ENCODE measurements at regions not wholly inside any gene's neighbourhood (a gene's known extent, or its start where the extent isn't known, plus 50 kb on each side); places are given as distances from the start of the nearest gene placed in this dataset.

GRCh38 chr2:104023765-104024164 is 830.1 kb upstream of the POU3F3 start:
- no peak for DNase-seq (ENCODE audit: low spot score in 2 of 2)
- intact Hi-C loops (cut with DNase I; ENCODE audit: low total_unique reads), result no loop called here
- Histone ChIP-seq H3K9me3 (no peaks in the 10 kb centered on the region), H3K4me3 (no peak overlapping the region), H3K4me1 (no peaks in the 10 kb centered on the region), H3K36me3 (no peaks in the 10 kb centered on the region), H3K27ac (no peak overlapping the region), H3K27me3 (peaks cover 0 to 21% of the 10 kb centered on the region in 2 donors)
- no peak for TF ChIP-seq CTCF (IDR thresholded peaks at IDR 0.05)
- TF ChIP-seq POLR2A (IDR thresholded peaks at IDR 0.05), result no peak
- no peak for TF ChIP-seq POLR2AphosphoS5 (IDR thresholded peaks at IDR 0.05)

GRCh38 chr2:104025295-104025694 is 828.6 kb upstream of the POU3F3 start:
- H3K9me3 ChIP-seq, result no peaks in the 10 kb centered on the region
- peaks cover 0 to 17% of the 10 kb centered on the region in 2 donors for H3K27me3 ChIP-seq
- no peak overlapping the region for H3K4me3 ChIP-seq
- no peaks in the 10 kb centered on the region for H3K4me1 ChIP-seq
- no peak for DNase-seq (ENCODE audit: low spot score in 2 of 2)
- intact Hi-C loops (cut with DNase I; ENCODE audit: low total_unique reads), result no loop called here
- no peak overlapping the region for H3K27ac ChIP-seq
- TF ChIP-seq POLR2AphosphoS5 (IDR thresholded peaks at IDR 0.05) (no peak), CTCF (IDR thresholded peaks at IDR 0.05) (no peak), POLR2A (IDR thresholded peaks at IDR 0.05) (no peak)
- H3K36me3 ChIP-seq, result no peaks in the 10 kb centered on the region

- no peak for DNase-seq (ENCODE audit: low spot score in 2 of 2)
- peaks cover 0 to 10% of the 10 kb centered on the region in 2 donors for H3K27me3 ChIP-seq
- TF ChIP-seq POLR2AphosphoS5 (IDR thresholded peaks at IDR 0.05) (no peak), CTCF (IDR thresholded peaks at IDR 0.05) (no peak), POLR2A (IDR thresholded peaks at IDR 0.05) (no peak)
- H3K27ac ChIP-seq, result no peak overlapping the region
- no peaks in the 10 kb centered on the region for H3K36me3 ChIP-seq
- intact Hi-C loops (cut with DNase I; ENCODE audit: low total_unique reads), result no loop called here
- H3K4me1 ChIP-seq, result no peaks in the 10 kb centered on the region
- no peak overlapping the region for H3K4me3 ChIP-seq
- no peaks in the 10 kb centered on the region for H3K9me3 ChIP-seq
Measured at GRCh38 chr2:104026725-104027124, 827.2 kb upstream of the POU3F3 start.

- H3K4me3 ChIP-seq, result no peak overlapping the region
- H3K27me3 ChIP-seq, result peaks cover 0 to 10% of the 10 kb centered on the region in 2 donors
- no peaks in the 10 kb centered on the region for H3K36me3 ChIP-seq
- no peak for TF ChIP-seq POLR2AphosphoS5 (IDR thresholded peaks at IDR 0.05)
- TF ChIP-seq CTCF (IDR thresholded peaks at IDR 0.05), result no peak
- no peak for TF ChIP-seq POLR2A (IDR thresholded peaks at IDR 0.05)
- no peaks in the 10 kb centered on the region for H3K4me1 ChIP-seq
- DNase-seq (ENCODE audit: low spot score in 2 of 2), result no peak
- no peak overlapping the region for H3K27ac ChIP-seq
- no peaks in the 10 kb centered on the region for H3K9me3 ChIP-seq
- intact Hi-C loops (cut with DNase I; ENCODE audit: low total_unique reads), result no loop called here
Measured at GRCh38 chr2:104027321-104027720, 826.6 kb upstream of the POU3F3 start.

- Histone ChIP-seq H3K27me3 (peaks cover 0 to 10% of the 10 kb centered on the region in 2 donors), H3K36me3 (no peaks in the 10 kb centered on the region), H3K4me3 (no peak overlapping the region), H3K4me1 (no peaks in the 10 kb centered on the region), H3K9me3 (no peaks in the 10 kb centered on the region), H3K27ac (no peak overlapping the region)
- no peak for TF ChIP-seq POLR2A (IDR thresholded peaks at IDR 0.05)
- TF ChIP-seq CTCF (IDR thresholded peaks at IDR 0.05), result no peak
- TF ChIP-seq POLR2AphosphoS5 (IDR thresholded peaks at IDR 0.05), result no peak
- DNase-seq (ENCODE audit: low spot score in 2 of 2), result no peak
- intact Hi-C loops (cut with DNase I; ENCODE audit: low total_unique reads), result no loop called here
Measured at GRCh38 chr2:104028061-104028460, 825.9 kb upstream of the POU3F3 start.
